Activated T-cell treated with anti-CD3 and anti-CD28 coated beads, Interleukin-2, amount 50 U/mL, for 48 hours (primary cell): ENCODE measurements at regions not wholly inside any gene's neighbourhood (a gene's known extent, or its start where the extent isn't known, plus 50 kb on each side); places are given as distances from the start of the nearest gene placed in this dataset.
A peak's percentile ranks its signal among the peaks of the same experiment; 100 is the strongest.

Source experiments
- DNase-seq, 2 experiments: peaks; one replicate each; pipeline ENCODE4 v3.0.0-alpha.2; 2020

DNA sequence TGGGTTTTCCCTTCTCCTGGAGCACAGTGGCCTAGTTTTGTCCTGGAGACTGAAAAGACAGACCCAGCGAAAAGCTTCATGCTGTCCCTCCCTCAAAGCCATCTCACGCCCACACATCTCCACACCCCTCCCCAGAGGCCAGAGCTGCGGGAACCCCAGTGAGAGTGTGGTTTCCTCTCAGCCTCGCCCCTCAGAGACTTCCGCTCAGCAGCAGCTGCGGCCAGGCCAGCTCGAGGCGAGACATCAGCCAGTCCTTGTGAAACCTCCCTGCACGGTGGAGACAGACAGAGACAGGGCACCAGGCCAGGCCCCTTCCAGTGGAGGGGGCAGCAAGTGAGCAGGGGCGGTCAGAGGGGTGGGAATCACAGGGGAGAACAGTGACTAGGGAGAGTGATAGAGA is 77.0 kb upstream of the TNRC6C start:
- peak; percentile 76 to 78 for DNase-seq

DNA sequence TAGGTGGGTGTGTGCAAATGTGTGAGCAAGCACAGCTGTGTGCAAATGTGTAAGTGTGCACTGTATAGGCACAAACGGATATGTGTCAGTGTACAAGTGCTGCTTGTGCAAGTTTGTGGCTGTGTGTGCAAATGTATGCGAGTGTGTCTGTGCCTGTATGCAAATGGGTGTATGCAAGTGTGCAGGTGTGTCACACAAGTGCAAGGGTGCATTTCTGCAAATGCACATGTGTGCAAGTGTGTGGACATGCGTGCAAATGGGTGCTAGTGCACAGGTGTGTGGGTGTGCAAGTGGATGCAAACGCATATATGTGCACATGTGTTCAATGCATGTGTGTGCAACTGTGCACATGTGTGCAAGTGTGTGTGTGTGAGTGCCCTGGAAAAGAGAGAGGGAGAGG is 76.5 kb upstream of the TNRC6C start:
- DNase-seq, result peak in 1 of 2 experiments; percentile 27

DNA sequence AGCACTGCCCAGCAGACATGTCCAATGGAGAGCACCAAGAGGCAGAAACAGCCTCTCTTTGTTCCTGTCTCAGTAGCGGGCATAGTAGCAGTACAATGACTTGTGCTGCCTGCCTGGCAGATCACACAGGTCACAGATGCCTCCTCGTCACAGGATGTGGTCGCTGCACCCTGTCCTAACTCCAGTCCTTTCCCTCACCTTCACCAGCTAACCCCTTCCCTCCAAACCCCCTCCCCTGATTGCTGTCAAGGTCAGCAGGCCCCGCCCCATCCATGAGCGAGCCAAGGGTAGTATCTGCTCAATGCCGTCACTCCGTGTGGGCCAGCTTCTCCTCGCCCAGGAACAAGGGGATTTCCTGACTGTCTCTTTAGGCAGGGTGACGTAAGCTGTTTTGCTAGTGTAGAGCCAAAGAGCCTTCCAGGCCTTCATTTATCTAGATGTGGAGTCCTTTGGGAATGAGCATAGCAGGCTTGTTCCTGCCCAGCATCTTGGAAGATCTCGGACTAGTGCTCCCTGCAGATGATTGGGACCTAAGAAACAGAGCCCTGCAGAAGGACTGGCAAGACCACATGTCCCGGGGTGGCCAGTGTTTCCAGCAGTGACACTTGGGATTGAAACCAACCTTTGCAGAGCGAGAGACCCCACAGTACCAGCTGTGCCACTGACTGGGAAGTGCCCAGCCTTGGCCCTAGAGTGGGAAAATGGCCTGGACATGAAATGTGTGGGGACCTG is 75.9 kb upstream of the TNRC6C start:
- peak; percentile 80 to 84 for DNase-seq

DNA sequence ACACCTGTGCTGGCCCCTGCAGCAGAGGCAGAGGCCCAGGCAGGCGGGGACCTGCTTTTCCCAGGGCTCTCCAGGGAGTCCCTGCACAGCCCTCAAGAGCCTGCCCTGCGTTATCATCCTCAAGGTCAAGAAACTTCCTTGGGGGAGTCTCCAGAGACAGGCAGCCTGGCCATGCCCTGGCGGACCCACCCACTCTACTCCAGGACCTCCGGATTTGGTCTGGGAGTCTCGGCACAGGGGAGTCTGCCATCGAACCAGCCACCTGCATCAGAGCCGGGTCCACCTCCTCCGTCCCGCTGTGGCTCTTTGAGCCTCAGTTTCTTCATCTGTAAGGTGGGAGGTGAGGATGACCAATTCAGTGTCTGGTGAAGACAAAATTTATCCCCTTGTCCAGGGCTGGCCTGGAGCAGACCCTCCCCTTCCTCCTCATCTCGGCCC is 75.3 kb upstream of the TNRC6C start:
- DNase-seq, result no peak

DNA sequence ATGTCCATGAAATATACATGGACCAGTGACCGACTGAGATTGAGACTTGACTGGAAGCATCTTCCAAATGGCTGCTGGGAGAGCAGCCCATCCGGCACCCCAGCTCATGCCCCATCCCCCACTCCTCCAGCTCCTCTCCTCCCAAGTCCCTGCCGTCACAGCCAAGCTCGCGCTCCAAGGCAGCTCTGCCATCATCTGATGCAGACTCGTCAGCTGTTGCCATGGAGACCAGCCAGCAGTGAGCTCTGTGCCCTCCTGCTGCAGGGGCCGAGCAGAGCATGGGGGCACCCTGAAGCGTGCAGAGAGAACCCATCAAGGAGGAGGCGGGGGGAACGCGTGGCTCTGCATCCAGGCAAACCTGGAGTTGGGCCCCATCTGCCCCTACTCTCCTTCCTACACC is 74.5 kb upstream of the TNRC6C start:
- no peak for DNase-seq

DNA sequence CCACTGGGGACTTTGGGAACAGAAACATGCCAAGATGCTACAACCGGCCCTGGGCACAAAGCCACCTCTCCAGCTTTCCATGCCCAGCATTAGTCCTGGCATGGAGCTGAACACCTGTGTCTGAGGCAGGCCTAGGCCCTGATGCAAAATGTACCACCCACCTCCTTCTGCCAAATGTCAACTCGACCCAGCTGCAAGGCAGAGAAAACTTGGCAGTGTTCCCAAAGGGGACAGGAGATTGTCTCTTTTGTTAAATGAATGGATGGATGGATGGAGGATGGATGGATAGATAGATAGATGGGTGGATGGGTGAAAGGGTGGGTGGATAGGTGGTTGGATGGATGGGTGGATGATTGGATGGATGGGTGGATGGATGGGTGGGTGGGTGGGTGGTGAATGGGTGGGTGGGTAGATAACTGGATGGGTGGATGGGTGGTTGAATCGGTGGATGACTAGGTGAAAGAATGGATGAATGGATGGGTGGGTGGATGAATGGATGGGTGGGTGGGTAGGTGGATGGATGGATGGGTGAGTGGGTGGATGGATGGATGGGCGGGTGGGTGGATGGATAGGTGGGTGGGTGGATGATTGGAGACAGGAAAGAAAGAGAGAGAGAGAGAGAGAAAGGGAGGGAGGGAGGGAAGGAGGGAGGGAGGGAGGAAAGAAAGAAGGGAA is 73.4 kb upstream of the TNRC6C start:
- DNase-seq, result no peak

DNA sequence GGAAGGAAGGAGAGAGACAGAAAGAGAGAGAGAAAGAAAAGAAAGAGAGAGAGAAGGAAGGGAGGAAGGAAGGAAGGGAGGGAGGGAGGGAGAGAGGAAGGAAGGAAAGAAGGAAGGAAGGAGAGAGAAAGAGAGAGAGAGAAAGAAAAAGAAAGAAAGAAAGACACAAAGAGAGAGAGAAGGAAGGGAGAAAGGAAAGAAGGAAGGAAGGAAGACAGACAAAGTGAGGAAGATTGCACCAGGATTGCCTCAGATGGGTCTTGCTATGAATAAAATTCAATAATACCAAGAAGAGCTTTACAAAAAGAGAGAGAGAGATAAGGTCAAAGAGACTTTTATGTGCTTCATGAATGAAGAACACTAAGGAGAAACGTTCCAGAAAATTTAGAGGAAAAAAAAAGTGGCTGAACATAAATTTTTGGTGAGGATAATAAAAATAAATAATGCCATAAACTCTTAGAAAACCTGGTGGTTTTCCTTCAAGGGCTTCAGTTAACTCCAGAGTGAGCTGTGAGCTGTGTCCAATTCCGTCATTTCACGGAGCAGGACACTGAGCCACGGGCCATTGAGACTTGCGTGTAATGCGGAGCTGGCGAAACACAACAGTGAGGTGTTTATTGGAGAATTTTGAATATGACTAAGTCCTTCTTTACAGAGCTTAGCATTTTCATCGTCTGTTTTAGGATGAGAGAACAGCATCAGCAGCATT is 72.7 kb upstream of the TNRC6C start:
- no peak for DNase-seq

DNA sequence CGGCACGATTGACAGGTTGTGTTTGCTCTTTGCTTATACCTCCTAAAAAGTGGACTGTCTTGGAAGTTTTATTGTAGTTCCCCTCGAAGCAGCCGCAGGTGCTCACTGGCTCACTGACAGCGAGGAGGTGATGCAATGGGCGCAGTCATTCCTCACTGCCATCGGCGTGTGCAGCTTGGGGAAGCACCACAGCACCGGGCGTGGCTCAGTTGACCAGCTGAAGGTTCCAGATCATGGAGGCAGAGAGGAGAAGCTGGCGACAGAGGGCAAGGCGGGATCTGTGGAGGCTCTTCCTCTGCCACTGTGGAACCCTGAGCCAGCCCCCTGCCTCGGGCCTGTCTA is 72.1 kb upstream of the TNRC6C start:
- no peak for DNase-seq

DNA sequence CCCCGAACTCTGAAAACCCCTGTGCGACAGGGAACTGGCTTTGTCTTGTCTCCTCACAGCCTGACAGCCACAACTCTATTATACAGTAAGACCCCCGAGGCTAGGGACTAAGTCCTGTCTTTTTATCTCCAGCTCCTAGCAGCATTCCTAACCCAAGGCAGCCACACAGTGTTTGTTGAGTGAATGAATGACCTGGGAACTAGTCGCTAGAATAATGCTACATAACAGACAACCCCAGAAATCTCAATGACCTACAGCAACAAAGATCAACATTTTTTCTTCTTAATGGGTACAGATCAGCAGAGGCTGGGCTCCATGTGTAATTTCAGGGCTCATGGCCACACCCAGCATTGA is 71.4 kb upstream of the TNRC6C start:
- DNase-seq, result no peak

DNA sequence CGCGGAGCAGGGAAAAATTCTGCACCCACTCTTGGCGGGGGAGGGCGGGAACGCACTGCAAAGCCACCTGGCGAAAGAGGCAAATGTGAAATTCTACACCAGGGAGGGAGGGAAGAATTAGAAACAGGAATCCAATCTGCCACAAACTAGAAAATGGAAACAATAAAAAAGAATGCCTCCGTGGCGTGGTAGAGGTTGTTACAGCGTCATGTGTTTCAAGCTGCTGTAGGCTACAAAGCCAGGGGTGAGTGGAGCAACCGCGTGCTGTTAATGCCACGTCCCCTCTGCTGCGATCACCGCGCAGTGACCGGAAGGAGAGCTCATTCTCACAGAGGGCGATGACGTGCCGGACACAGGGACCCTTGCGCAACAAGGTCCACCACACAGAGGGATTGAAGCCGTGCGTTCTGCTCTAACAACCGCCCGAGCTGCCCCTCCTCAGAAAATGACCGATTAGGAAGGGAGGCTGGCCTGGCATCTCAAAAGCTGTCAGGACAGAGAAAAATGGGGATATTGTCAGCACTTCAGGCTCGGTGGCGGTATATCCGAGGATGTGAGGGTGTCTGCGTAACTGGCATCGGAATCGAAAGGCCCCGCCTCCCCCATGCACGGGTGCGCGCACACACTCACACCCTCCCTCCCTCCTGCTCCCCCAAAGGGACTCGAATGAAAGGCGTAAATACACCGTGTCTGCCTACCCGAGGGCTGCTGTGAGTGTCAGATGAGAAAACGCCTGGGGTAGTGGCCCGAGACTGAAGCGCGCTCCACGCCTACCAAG is 70.8 kb upstream of the TNRC6C start:
- DNase-seq, result peak; percentile 60 to 68

DNA sequence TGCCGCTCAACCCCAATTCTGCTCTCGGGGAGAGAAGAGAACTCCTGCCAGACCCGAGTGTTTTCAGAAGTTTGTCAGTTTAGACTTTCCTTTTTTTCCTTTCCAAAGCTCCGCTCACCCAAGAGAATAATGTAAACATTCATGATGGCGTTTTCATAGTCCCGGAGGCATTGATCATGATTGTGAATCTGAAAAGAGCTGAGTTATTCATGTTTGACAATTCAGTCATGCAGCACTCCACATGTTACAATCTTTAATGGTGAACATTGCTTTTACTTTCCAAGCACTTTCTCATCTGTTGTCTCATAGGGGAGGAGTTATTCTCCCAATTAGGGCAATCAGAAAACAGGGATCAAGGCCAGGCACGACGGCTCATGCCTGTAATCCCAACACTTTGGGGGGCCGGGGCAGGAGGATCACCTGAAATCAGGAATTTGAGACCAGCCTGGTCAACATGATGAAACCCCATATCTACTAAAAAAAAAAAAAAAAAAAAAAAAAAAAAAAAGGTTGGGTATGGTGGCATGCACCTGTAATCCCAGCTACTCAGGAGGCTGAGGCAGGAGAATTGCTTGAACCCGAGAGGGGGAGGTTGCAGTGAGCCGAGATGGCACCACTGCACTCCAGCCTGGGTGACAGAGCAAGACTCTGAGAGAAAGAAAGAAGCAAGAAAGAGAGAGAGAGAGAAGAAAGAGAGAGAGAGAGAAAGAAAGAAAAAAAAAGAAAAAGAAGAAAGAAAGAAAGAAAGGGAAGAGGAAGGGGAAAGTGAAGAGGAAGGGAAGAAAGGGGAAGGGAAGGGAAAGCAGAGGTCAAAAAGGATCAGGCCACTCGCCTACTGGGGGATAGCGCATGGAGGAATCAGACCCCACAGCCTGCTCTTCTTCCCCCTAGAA is 70.0 kb upstream of the TNRC6C start:
- no peak for DNase-seq

DNA sequence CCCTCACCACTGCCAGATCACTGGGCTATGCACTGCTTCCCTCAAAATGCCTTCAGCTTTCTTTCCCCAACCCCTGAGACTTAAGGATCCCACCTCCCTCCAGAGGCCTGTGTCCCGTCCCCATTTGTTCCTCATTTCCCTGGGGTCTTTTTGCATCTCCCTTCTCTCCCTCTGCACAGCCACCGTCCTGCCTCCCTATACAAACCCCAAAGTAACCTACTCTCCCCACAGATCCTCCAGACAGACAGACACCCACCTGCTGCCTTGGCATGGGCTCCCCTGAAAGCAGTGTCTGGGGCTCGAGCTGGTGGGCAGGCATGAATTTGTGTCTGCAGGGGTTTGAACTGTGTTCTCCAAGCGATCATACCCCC is 69.4 kb upstream of the TNRC6C start:
- no peak for DNase-seq

DNA sequence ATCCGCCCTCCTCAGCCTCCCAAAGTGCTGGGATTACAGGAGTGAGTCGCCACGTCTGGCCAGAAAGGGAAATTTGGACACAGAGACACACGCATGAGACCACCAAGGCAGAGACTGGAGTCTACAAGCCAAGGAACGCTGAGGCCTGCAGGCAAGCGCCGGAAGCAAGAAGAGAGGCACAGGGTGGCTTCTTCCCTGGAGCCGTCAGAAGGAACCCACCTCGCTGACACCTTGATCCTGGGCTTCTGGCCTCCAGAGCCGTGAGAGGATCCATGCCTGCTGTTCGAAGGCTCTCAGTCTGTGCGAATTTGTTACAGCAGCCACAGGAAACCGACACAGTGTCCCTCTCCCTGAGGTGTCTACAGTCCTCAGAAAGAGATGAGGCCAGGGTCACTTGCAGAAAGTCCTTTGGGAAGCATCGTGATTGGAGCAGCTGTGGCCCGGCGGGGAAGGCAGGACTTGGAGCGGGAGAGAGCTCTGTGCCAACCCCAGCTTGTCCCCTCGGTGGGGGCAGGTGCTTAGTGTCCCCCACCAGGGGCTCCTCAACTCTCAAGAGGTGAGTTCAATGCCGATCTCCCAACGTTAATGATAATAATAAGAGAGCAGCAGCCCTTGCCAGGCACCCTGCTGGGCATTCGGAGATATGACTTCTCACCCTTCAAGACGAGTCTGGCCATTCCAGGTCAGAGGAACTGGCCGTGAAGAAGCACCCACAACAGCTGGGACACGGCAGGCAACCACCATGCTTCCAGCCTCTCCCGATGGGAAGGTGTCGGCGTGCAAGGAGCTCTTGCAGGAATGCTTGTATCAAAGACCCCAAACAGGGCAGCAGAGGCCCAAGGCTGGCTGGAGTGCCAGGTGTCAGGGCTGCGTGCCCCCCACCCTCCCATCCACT is 68.4 kb upstream of the TNRC6C start:
- DNase-seq, result no peak

DNA sequence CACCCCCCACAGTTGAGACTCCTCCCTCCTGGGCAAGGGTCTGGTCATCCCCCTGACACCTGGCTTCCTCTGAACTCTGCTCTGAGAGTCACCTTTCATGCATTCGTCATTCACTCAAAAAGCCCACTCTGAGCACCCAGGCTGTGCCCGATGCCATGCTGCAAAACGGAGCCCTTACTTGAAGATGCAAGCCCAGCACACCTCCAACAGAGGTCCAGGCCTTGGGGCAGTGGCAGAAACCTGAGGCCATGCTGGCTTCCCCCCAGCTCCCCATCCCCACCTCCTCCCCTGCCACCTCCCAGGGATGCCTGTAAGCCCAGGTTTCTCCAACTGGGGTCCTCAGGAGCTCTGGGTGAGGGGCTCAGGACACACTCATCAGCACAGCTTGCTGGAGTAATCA is 67.7 kb upstream of the TNRC6C start:
- no peak for DNase-seq

DNA sequence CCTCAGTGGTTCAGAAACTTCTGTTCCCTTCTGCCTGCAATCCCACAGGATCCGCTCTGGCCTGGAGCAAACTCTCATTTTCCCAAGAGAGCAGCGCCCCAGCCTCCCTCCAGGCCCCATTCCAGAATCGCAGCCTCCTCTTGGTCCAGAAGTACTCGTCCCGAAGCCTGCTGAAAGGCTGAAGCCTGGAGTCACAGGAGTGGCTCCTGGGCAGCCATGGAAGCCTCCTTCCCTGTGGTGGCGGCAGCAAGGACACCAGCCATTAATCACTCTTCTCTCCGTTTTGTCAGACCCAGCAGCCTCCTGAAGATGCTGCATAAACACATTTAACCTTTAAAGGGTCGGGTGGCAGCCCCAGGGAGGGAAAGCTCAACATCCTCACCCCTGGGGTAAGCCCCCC is 66.9 kb upstream of the TNRC6C start:
- no peak for DNase-seq

DNA sequence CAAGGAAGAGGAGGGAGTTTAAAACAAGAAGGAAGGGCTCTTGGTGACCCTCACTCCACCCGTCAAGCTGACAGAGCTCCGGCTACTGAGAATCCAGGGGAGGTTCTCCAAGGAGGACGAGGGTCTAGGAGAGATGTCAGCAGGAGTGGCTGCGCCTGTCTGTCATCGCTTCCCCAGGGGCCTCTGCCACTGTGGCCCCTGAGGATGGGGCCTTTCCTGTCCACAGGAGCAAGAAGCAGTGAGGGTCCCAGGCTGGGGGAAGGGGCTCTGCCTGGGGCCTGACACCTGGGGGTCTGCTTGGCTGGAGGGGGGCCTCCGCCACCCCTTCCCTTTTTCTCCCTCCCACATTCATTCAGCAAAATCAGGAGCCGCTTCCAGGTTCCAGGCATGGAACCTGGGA is 66.5 kb upstream of the TNRC6C start:
- DNase-seq, result no peak

DNA sequence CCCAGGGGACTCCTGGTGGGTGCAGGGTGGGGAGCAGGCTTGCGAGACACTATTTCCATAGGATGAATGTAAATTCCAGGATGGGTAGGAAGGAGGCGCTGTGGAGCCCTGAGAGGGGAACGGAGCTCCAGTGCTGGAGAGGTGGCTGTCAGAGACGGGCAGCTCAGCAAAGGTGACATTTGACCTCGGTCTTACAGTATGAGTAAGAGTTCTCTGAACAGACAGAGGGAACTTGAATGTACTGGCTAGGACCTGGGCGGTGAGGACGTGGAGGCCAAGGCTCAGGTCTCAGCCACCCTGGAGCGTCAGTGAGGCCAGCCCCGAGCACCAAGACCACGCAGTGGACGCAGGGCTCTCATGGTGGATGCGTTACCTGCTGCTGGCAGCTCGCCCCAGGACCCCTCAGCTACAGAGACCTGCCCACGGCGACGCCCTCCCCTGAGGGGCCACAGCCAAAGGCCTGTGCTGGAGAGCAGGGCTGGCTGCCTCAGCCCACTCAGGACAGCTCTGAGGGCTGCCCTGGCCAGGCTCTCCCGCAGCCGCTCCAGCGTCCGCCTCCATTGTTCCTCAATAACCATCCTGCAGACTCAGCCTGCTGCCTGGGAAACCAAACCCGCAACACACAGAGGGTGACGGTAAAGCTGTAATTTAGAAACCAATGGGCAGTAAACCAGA is 65.9 kb upstream of the TNRC6C start:
- no peak for DNase-seq

DNA sequence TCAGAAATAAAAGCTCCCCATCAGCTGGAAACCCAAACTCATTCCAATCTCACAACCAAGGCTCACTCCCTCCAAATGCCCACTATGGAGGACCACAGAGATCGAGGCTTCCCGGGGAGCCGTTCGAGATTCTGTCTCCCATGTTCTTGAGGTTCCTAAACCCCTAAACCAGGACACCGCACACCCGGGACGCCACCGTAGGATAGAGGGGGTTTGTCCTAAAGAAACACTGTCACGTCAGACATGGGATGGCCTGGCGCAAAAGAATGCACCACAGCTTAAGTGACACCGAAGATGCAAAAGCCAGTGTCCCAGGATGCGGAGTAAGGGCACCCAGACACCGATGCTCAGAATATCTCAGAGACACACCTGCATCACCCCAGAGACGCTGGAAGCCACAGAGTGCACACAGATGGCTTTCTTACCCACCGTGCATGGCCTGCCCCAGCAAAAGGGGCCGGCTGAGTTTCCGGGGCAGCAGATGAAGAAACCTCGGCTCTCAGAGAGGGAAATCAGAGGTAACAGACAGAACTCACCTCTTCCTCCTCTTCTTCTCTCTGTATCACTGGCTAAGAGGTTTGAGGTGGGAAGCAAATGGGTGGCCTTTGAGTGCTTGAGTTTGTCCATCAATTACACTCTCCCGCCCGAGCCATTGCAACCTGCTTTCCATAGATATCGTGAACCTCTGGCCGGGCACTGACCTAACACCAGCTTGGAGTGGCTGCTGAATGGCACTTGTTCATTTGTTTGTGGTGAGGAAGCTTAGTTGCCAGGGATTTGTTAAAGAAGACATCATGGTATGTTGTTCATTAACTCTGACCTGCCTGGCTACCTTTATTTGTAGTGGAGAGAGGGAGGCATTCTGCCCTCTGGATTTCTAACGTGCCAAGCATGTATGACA is 65.1 kb upstream of the TNRC6C start:
- no peak for DNase-seq

DNA sequence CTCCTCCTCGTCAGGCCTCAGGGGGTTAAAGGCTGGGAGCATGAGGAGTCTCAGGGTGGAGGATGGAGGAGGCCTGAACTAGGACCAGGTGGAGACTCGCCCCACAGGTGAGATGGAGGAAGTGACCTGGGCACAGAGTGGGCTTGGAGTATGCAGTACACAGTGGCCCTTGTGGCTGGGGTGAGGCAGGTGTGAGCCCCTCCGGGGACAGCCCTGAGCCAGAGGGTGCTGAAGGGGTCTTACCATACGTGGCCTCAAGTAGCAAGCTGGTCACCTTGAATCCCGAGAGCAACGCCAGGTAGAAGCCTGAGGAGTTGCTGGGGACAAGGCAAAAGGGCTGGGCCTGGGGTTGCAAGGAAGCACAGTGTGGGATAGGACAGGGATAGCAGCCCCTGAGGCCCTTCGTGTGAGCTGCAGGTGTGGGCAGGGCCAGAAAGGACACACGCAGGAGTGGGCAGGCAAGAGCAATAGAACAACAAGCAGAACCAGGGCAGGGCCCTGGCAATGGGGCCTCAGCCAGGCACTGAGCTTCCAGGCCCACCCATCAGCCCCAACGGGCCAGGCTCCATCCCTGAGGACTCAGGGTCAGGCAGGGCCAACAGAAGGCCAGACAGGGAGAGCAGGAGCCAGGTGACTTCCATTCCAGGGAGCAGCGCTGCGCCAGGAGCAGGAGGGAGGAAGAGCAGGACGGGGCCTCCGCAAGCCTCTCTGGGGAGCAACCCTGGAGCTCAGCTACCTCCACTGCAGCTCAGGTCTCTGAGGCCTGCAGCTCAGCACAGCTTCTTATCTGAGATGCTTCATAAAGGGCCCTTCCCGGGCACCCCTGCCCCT is 64.2 kb upstream of the TNRC6C start:
- no peak for DNase-seq
